ENCODE measurements at regions not wholly inside any gene's neighbourhood (a gene's known extent, or its start where the extent isn't known, plus 50 kb on each side); places are given as distances from the start of the nearest gene placed in this dataset.
"Not testable (repeated sequence)": the region's sequence is repeated elsewhere in the genome, so short reads cannot be mapped to it uniquely, and the experiment has no call there.

DNA sequence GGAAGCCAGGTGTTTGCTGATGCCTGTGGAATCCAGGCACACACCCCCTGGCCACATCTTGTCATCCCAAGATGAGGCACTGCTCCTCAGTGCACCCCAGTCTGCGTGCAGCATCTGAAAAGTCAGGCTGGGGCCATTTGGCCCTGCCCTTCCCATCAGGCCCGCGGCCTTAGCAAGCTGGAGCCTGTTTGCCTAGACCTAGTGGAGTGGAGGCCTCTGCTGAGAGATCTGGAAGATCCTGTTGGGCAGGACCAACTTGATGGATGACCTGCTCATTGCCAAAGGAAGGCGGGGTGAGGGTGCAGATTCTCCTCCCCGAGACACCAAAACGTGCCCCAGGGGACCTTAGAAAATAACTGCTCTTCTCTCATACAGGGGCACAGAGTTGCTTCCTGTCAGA lies 220.2 kb downstream of the SHQ1 start:
- DNase-seq (ENCODE audit: low read depth in 2 of 2), result no peak

- DNase-seq (ENCODE audit: low read depth in 2 of 2), result no peak
These were observed 221.0 kb downstream of the SHQ1 start for GRCh38 chr3:72627271-72627670.

DNA sequence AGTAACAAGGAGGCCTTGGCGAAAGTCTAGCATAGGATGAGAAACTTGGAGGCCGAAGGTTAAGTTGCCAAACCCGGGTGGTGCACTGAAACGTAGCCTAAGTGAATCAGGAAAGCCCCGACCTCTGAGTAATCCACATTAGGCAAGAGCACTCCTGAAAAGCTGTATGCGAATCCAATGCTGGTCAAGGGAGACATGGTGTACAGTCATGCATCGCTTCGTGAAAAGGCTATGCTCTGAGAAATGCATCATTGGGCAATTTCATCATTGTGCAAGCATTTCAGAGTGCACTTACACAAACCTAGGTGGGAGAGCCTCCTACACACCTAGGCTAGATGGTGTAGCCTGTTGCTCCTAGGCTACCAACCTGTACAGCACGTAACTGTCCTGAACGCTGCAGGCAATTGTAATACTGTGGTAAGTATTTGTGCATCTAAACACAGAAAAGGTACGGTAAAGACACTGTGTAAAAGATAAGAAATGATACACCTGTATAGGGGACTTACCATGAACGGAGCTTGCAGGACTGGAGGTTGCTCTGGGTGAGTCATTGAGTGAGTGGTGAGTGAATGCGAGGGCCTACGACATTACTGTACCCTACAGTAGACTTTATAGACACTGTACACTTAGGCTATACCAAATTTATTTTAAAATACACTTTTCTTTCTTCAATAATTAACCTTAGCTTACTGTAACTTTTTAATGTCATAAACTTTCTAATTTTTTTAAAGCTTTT lies 222.5 kb downstream of the SHQ1 start:
- DNase-seq (ENCODE audit: low read depth in 2 of 2), result no peak

DNA sequence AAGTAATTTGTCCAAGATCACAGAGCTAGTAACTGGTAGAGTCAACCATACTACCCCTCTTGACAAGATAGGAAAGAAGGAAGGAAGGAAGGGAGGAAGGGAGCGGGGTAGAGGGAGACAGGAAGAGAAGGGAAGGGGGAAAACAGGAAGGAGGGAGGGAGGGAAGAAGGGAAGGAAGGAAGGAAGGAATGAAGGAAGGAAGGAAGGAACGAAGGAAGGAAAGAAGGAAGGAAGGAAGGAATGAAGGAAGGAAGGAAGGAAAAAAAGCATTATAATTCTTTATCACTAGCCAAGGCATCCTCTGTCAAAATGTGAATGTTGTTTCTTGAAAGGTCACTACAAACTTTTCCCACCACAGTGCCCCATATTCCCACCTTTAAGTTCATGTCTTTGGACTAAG lies 223.6 kb downstream of the SHQ1 start:
- no peak for DNase-seq (ENCODE audit: low read depth in 2 of 2)

DNA sequence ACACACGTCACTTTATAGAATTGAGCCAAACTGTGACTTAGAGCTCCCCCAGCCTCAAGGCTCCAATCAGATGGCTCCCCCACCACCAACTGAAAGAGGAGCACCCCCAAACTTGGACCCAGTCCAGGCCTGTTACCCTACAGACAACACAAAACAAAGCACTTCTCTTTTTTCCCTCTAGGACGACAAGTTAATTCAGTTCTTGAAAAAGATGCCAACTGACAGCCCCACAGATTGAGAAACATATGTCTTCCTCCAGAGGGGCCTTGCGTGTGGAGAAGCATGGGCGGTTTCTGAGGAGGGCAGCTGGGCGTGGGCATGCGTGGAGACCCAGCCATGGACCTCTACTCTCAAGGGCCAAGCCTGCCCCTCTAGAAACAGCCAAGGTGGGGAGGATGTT lies 229.5 kb downstream of the SHQ1 start:
- no peak for DNase-seq (ENCODE audit: low read depth in 2 of 2)

GRCh38 chr3:72617424-72618024 lies 230.7 kb downstream of the SHQ1 start:
- DNase-seq (ENCODE audit: low read depth in 2 of 2), result no peak

GRCh38 chr3:72615776-72616175 lies 232.5 kb downstream of the SHQ1 start:
- DNase-seq (ENCODE audit: low read depth in 2 of 2), result no peak

GRCh38 chr3:72615182-72615581 lies 233.1 kb downstream of the SHQ1 start:
- DNase-seq (ENCODE audit: low read depth in 2 of 2), result no peak

GRCh38 chr3:72614394-72615074 lies 233.7 kb downstream of the SHQ1 start:
- no peak for DNase-seq (ENCODE audit: low read depth in 2 of 2)

DNA sequence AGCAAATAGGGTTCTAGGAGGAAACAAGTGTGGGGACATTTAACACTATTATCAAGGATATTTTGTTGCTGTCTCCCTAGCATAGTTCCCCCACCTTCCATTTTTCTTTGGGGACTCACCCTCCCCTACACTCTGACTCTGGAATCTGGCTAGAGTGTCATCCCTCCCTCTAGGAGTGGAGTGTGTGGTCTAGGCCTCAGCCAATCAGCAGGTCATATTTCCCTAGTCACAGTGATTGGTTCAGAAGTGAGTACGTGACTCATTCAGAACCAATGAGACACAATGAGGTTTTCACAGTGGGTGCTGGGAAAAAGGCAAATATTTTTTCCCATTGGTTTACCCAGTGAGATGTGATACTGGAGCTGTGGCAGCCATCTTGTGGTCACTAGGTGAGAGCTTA lies 234.4 kb downstream of the SHQ1 start:
- DNase-seq (ENCODE audit: low read depth in 2 of 2), result no peak

DNA sequence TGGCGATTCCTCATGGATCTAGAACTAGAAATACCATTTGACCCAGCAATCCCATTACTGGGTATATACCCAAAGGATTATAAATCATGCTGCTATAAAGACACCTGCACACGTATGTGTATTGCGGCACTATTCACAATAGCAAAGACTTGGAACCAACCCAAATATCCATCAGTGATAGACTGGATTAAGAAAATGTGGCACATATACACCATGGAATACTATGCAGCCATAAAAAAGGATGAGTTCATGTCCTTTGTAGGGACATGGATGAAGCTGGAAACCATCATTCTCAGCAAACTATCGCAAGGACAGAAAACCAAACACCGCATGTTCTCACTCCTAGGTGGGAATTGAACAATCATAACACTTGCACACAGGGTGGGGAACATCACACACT lies 239.1 kb downstream of the SHQ1 start:
- not testable (repeated sequence) for DNase-seq (ENCODE audit: low read depth in 2 of 2)

DNA sequence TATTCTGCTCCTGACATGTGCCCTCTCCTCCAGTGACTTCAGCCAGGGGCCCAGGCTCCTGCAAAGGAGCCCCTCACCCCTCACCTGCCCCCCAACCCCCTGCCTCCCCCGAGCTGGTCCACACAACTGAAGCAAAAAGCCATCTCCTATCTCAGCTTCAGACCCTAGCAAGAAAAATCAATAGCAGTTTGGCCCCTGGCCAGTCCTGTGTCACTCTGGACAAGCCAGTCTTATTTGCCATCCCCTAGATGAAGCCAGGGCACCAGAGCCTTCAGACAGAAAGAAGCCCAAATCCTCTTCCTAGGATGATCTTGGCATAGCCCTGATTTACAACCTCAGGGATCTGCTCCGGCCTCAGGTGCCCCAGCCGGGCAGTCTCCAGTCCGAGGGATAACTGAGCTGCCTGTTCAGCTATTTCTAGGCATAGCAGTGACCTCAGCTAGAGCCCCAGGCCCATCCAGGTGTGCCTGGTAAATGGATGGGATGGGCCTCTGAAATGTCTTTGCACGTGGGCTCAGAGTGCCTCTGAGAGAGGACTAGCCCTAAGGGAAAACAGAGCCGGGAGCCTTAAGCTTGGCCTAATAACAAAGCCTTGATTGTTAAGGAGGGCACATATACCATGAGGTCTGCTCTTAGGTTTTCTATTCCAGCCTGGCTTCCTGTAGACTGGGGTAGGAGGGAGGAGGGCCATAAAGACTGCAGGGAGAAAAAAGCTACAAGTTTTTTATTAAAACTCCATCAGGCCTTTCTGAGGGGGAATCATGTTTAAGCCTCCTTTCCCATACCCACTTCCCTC lies 242.0 kb downstream of the SHQ1 start:
- DNase-seq (ENCODE audit: low read depth in 2 of 2), result no peak

- no peak for DNase-seq (ENCODE audit: low read depth in 2 of 2)
These were observed 243.9 kb downstream of the SHQ1 start for GRCh38 chr3:72604328-72604727.

DNA sequence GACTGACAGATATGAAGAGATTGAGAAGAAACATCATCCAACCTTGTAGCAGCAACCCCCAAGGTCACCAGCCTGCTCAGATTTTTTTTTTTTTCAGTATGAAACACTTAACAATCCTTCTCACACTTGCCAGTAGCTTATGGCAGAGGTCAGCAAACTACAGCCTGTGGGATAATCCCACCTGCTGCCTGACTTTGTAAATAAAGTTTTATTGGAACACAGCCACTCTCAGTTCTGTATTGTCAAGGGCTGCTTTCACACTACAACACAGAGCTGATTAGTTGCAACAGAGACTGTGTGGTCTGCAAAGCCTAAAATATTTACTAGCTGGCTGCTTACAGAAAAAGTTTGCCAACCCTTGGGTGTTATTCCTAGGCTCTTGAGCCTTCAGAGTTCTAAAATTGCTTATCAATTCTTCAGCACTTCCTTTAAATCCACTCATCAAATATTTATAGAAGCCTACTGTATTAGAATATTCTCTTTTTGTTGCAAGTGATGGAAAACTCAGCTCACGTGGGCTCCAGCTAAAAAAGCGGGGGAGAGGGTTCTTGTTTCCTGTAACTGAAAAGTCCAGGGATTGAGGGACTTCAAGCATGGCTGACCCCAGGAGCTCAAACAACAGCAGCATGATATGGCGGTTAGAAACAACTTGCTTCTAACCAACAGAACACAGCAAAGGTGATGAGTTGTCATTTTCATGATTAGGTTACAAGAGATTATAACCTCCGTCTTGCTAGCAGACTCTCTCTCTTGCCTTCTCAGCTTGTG lies 246.1 kb downstream of the SHQ1 start:
- DNase-seq (ENCODE audit: low read depth in 2 of 2), result no peak

- no peak for DNase-seq (ENCODE audit: low read depth in 2 of 2)
These were observed 247.2 kb downstream of the SHQ1 start for GRCh38 chr3:72601060-72601459.

GRCh38 chr3:72597756-72598195 lies 250.5 kb downstream of the SHQ1 start:
- no peak for DNase-seq (ENCODE audit: low read depth in 2 of 2)

GRCh38 chr3:72597043-72597442 lies 251.2 kb downstream of the SHQ1 start:
- DNase-seq (ENCODE audit: low read depth in 2 of 2), result no peak

GRCh38 chr3:72595927-72596610 lies 252.2 kb downstream of the SHQ1 start:
- no peak for DNase-seq (ENCODE audit: low read depth in 2 of 2)

GRCh38 chr3:72595376-72595775 lies 252.9 kb downstream of the SHQ1 start:
- DNase-seq (ENCODE audit: low read depth in 2 of 2), result no peak

DNA sequence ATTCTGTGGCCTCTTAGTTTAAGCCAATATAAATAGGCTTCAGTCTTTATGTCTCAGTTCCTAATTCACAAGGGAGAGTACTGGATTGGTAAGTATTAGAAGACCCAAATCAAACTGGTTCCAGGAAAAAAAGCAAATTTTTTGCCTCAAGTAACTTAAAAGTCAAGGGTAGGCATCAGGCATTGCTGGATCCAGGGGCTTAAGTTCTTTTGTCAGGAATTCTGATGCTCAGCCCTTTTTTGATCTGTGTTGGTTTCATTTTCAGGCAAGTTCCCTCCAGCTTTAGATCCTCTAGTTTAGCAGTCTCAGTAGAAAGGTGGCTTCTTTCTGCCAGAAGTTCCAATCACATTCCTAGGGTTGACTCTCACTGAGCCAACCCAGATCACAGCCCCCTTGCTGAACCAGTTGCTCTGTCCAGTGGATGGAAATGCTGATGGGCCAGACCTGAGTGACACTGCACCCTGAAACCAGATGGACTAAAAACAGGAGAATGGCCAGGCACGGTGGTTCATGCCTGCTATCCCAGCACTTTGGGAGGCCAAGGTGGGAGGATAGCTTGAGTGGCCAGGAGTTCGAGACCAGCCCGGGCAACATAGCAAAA lies 253.5 kb downstream of the SHQ1 start:
- no peak for DNase-seq (ENCODE audit: low read depth in 2 of 2)

Measured in stimulated activated CD8-positive, alpha-beta memory T cell treated with anti-CD3 and anti-CD28 coated beads, Interleukin-2, amount 100 ng/mL, for 1 hour (primary cell).